Kidney glomerular epithelial cell (primary cell): ENCODE measurements at regions not wholly inside any gene's neighbourhood (a gene's known extent, or its start where the extent isn't known, plus 50 kb on each side); places are given as distances from the start of the nearest gene placed in this dataset.
"Not testable (repeated sequence)": the region's sequence is repeated elsewhere in the genome, so short reads cannot be mapped to it uniquely, and the experiment has no call there.

ENCODE experiments used
- DNase-seq: peaks from one replicate; lab custom pipeline; 2025; lab: John Stamatoyannopoulos, UW

DNA sequence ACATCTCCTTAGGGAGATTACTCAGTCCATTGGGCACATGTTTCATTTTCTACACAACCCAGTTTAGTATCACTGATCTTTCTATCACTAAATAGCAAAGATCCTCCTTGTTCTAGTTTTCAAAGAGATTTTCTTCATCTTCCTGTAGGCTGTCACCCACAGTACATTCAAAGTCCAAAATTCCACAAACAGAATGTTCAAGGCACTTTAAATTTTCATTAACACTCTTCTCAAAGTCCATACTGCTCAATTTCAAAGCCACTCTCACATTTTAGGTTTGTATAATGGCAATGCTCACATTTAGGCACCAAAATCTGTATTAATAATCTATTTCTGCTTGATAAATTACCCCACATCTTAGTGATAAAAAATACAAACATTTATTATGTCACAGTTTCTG is 152.8 kb downstream of the FSIP2 start:
- no peak for DNase-seq

DNA sequence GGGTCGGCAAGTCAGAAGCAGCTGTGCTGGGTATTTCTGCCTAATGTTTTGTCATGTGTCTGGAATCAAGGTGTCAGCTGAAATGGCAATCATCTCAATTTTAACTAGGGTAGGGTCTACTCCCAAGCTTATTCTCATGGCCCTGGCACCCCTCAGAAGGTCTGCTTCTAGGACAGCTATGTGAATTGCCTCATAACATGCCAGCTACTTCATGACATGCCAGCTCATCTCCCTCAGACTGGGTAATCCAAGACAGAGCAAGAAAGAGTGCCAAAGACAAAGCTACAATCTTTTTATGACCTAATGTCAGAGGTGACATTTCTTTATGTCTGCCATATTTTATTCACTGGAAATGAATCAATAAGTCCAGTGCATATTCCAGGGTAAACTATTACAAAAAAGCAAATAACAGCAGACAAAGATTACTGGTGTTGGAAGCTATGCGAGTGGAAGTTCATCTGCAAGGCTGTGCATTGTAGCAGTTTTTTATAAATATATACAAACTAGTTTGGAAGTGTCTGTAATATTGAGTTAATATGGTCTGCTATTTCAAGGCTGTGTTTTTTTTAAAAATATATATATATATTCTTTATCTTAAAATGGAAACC is 153.3 kb downstream of the FSIP2 start:
- no peak for DNase-seq

DNA sequence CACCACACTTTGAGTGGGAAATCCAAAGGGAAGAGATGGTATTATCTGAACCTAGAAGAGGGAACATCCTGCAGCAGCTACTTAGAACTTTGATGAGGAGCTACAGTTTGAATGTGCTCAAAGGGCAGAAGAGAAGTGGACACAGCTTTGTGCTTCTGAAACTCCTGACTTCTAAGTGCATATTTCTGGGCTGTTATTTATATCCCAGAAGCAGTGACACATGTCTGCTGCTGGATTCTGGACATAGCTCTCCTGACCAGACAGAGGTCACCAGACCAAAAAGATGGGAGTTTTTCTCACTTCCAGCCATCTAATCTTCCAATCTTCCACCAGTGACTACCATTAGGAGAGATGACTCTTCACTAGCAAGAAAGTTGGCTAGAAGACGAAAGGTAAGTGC is 153.9 kb downstream of the FSIP2 start:
- DNase-seq, result no peak

DNA sequence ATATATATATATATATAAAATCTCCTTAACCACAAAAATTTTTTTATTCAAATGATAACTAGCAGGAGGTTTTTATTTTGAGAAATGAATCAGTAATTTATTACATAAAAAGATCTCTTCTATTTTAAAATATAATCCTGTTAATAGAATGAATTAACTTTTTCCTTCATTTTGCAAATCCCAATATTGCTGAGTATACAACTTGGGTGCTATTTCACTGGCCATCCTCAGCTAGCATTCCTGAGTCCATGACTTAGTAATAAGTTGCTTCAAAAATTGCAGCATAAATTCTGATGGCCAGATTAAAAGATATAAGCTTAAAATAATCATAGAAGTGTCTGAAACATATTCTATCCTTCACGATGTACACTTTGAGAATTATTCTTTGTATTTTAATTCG is 155.6 kb downstream of the FSIP2 start:
- no peak for DNase-seq

DNA sequence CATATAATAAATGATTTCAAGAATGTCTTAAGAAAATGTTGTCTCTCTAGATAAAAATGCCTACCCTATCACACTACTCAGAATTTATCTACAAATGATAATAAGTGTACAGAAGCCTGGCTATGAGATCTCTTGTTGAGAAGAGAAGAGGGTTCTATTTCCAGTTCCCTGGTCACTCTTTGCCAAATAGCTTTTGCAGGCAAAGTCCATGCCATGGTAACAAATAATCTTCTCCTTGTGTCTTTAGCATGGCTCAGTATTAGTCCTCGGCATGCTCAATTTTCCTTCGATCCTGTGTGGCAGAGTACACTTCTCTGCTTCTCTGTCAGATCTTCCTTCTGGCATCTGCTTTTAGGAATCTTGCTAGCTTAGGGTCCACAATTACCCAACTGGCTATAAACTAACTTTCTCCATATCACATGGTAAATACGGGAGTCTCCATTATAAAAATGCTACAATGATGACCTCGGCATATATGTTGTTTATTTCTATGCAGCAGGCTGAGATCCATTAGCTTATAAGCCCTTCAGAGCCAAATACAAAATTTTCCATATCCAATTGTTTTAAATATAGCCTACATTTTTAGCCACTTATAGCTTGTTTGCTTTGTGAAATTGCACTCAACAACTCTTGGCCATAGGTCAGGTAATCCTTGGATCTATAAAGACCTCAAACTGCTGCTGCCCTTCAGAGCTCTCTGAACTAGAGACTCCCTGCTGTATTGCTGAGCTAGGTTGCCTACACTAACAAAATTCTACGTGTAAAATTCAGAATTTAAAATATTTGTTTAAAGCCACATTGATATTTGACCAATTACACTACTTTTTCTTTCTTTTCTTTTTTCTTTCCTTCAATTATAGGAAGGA is 157.5 kb downstream of the FSIP2 start:
- DNase-seq, result no peak

DNA sequence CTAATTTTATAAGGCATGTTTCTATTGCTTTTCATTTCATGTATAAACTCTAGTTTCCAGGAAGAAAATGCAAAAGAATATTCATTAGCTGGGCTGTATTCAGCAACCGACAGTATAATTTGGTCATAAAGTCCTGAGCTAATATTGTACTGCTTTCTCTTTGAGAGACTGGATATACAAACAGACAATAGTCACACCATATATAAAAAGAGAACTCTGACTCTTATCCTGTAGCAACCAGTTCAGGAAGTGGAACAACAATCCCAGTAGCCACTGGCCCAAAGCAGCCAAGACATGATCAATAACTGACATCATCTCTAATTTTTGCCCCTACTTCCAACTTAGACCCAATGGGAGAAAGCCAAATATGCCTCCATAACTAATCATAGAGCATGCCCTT is 160.8 kb downstream of the FSIP2 start:
- DNase-seq, result no peak

DNA sequence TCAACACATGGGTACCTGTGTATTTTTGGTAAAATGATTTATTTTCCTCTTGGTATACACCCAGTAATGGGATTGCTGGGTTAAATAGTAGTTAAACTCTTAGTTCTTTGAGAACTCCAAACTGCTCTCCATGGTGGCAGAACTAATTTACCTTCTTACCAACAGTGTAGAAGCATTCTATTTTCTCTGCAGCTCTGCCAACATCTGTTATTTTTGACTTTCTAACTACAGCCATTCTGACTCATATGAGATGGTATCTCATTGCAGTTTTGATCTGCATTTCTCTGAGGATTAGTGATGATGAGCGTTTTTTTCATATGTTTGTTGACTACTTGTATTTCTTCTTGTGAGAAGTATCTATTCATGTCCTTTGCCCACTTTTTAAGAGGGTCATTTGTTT is 180.6 kb downstream of the FSIP2 start:
- DNase-seq, result no peak

DNA sequence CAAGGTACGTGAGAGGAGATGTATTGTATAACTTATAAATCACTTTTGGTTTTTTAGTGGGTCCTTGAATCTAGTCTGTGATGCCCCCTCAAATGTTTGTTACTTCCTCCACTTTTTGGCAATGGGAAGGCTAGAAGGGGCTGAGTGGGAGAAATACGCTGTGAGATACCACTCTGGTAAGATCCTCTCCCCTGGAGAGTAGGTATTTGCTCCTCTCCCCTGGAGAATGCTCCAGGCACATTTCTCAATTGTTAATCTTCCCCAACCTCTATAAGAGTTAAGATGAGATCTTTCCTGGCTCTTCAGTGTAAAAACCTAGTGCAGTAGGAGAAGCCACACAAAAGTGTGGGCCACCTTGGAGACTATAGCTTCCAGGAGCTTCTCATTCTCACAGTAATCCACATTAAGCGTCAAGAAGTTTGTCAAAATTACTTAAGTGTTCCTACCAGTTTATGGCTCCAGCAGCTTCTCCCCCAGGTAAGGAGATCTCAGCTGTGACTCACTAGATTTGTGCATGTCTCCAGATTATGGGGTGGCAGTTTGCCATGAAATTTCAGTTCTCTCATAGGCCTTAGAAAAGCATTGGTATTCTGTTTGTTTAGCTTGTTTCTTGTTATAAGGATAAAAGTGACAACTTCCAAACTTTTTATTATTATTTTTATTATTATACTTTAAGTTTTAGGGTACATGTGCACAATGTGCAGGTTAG is 182.6 kb downstream of the FSIP2 start:
- DNase-seq, result no peak

DNA sequence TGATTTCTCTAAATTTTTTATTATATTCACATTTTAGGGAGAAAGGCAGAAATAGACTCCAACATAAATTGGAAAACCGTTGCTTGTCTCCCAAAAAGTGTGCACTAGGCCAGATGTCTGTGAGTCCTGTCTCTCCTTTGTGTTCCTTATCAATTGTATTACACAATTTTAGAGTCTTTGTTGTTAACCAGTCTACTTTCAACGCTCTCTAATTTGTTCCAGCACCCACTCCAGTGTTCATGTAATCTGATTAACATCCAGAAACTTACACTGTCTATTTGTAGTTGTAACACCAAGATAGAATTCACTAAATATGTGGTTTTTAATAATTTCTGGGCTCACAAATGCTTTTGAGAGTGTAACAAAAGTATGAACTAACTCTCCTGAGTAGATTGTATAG is 195.6 kb downstream of the FSIP2 start:
- no peak for DNase-seq

DNA sequence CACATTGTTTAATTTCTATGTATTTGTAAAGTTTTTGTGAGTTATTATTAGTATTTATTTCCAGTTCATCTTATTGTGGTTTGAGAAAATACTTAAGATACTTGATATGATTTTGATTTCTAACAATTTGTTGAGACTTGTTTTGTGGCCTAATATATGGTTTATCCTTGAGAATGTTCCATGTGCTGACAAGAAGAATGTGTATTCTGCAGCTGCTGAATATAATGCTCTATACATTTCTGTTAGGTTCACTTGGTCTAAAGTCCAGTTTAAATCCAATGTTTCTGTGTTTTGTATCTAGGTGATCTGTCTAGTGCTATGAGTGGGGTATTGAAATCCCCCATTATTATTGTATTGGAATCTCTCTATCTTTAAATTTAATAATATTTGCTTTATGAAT is 201.3 kb downstream of the FSIP2 start:
- no peak for DNase-seq

DNA sequence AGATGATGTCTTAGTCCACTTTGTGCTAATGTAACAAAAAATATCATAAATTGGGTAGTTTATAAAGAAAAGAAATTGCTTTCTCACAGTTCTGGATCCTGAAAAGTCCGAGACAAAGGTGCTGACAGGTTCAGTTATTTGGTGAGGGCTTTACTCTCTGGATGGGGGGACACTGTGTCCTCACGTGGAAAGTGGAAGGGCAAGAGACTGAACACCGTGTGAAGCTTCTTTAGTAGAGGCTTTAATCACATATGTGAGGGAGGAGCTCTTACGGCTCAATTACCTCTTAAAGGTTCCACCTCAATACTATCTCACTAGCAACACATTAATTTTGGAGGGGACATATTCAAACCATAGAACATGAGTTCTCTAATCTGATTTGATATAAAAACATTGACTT is 204.3 kb downstream of the FSIP2 start:
- no peak for DNase-seq

DNA sequence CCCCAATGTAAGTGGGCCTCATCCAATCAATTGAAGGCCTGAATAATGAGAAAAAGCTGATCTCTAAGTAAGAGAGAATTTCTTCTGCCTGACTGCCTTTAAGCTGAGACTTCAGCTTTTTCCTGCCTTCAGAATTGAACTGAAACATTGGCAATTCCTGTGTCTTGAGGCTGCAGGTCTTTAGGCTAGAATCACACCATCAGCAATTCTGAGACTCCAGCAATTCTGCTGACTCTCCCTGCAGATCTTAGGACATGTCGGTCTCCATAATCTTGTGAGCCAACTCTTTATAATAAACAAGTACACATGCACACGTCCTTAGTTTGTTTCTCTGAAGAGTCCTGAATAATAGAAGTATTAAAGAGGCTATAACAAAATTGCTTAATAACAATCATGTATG is 209.1 kb downstream of the FSIP2 start:
- DNase-seq, result no peak

DNA sequence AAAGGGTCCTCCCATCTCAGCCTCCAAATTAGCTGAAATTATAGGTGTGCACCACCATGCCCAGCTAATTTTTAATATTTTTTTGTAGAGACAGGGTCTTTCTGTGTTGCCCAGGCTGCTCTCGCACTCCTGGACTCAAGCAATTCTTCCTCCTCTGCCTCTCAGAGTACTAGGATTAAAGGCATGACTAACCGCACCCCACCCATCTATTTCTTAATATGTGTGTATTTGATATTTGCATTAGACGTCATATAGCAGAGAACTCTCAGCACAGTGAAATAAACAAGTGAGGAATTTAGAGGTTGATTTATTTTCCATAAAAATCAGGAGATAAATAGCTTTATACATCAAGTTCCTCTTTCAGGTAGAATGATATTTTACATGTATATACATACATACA is 213.5 kb downstream of the FSIP2 start:
- DNase-seq, result no peak

DNA sequence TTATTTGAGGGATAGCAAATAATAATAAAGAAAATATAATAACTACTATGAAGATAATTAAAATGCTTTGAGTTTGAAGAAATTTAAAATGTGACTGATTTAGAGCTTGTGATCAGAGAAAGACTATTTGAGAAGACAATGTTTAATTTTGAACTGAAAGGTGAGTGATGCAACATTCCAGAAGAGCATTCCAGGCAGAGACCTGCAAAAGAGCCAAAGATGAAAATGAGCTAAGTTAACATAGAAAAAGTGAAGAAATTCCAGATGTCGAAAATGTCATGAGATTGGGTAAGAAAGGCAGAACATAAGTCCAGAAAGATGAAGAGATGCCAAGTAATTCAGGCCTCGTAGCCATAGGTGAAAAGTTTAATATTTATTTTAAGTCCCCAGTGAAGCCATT is 215.8 kb downstream of the FSIP2 start:
- no peak for DNase-seq

DNA sequence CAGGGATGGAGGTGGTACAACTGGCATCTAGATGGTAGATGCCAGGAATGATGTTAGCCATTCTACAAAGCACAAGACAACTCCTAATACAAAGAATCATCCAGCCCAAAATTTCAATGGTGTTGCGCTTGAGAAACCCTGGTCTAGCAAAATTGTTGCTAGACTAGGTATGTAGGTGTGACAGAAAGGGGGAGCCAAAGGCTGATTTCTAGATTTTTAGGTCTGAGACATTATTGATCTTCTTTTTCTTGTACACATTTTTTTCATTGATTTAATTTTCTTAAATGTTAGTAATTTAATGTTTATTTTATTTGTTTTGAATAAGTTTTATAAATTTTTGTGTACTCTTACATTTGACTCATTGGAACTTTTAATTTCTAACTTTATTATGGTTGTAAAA is 216.4 kb downstream of the FSIP2 start:
- no peak for DNase-seq

DNA sequence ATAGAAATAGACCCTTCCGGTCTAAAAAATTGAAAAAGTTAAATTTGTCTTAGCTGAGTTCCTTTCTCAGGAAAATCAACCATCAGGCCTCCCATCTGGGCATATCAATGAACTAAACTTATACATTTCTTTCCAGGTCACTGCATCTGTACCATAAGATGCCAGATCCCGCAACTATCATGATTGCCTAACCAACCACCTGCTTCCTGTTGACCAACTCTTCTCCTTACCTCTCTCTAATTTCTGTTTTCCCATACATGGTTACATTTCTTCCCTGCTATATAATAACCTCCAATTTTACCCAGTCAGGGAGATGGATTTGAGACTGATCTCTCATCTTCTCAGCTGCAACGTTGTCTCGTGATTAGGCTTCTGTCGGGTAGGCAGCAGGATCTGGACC is 228.7 kb downstream of the FSIP2 start:
- DNase-seq, result no peak

DNA sequence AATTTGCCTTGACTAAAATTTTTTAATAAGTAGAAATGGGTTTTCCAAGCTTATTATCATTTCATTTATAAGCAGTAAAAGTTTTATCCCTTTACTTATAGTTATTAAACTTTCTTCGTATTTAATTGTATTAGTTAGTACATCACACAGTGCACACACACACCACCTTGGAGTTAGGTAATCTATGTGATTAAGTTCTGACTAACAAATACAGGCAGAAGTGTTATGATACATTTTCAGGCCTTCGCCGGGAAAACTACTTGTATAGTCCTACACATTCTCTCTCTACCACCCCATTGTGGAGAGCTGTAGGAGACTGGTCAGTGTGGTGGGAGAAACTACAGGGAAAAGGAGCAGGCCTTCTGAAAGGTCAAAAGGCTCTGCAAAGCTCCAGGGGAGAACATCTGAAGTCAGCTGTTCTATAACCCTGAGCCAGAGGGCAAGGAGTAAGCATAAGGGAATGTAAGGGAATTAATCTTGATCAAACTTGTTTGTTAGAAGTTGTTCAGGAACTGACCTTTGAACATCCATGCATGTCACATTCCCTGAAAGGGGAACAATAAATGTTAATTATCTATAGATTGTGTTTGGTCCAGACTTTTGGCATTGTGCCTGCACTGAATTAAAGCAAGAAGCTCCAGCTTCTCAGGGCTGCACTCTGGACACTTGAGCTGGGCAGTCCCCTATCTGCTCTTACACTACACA is 231.7 kb downstream of the FSIP2 start:
- DNase-seq, result no peak

DNA sequence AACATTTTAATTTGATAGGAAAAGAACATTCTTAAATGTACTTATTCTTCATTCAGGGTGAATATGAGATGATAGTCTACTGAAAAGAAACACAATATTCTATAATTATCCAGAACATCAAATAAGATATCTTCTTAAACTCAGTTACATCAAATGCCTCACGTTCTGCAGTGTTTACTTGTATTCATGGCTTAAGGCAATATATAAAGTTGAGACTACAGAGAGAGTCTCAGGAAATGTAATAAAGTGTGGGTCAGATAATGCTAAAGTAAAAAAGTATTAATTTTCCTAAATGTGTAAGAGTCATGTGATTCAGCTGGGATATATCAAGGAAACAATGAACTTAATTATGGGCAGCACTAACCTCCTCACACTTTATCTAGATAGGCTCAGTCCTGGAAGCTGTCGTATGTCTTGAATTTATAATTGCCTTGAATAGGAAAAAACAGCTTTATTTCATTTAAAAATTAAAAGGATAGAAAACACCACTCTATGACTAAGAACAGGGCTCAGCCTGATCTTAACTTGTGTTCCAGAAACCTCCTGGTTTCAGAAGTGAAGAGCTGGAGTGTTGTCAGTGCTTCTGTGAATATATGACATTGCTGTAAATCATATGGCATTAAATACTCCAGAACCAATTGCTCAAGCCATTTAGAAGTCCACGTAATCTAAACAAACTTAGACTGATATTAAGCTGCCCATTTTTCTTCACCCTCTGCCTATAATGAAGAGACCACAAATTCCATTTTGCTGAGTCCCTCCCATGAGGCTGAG is 240.2 kb downstream of the FSIP2 start:
- no peak for DNase-seq

DNA sequence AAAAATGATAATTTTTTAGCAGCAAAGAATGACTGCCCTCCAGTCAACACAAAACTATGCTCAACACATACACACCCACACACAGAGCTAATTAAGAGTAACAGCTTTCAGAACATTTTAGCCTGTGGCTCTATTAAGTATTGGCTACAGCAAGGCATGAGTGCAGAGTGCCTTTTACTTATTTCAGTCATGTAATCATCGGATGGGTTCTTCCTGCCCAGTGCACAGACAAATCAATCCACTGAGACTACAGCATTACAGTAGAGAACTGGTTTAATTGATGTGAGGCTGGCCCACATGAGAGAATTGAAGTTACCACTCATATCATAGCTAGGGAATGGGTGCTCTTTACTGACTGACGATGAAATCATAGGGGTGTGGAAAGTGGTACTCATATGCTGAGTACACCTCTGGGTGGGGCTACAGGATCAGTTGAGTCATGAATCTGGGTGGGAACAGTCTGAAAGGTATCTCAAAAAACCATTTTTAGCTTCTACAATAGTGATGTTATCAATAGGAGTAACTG is 241.0 kb downstream of the FSIP2 start:
- peak; percentile 6 for DNase-seq

DNA sequence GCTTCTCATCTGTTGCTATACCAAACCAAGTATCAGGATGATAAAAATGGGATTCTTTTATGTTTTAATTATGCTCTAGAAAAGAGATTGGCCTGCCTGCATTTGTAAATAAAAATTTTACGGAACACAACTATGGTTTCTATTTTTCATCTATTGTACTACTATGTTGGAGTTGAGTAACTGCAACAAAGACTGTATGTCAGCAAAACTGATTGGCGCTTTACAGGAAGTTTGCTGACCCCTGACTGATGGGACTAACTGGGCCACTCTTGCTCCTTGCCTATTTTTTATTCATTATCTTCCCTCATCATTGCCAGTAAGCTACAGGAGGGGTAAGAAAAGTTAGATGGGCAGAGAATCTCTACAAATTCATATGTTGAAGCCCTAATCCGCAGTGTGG is 242.3 kb downstream of the FSIP2 start:
- DNase-seq, result no peak

DNA sequence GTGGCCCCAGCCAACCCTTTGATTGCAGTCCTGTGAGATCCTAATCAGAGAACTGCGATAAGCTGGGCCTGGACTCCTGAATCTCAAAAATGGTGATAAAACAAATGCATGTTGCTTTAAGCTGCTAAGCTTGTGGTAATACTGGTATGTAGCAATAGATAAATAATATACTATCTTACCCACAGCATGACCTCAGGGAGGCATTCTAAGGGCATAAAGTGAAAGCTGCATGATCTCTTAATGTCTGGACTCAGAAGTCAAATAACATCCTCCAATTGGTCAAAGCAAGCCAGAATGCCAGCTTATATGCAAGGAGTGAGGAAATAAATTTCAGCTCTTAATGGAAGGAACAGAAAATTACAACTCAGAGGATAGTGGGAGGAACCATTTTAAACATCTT is 246.1 kb downstream of the FSIP2 start:
- no peak for DNase-seq

DNA sequence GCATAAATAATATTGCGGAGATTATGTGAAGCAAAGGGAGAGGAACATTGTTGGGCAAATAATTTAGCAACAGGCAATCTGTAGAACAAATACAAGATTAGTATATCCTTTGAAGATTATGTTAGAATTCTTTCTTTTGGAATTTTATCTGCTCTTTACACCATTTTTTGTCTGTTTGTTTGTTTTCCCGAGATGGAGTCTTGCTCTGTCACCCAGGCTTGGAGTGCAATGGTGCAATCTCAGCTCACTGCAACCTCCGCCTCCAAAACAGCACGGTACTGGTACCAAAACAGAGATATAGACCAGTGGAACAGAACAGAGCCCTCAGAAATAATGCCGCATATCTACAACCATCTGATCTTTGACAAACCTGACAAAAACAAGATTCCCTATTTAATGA is 250.3 kb downstream of the FSIP2 start:
- not testable (repeated sequence) for DNase-seq
